ENCODE measurements at regions not wholly inside any gene's neighbourhood (a gene's known extent, or its start where the extent isn't known, plus 50 kb on each side); places are given as distances from the start of the nearest gene placed in this dataset.

DNA sequence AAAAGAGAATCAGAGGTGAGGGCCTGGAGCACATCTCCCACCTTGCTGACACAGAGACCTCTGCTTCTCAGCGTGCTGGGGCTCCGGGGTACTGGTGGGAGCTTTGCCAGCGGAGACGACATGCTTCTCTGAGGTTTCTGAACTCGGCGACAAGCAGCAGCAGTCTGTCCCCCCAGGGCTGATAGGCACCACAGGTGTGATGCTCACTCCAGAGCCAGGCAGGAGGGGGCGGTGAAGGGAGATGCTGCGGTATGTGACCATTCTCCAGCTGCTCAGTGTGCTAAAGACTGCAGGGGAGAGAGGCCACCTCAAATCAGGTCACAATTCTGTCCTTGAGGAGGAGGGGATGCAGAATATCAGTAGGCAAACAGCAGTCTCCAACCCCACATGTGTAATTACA is 219.9 kb downstream of the ALDH8A1 start:
- DNase-seq (ENCODE audit: extremely low spot score), result no peak
- CTCF ChIA-PET, result no interaction called here
- POLR2A ChIA-PET, result no interaction called here
- TF ChIP-seq, protein P1, sequence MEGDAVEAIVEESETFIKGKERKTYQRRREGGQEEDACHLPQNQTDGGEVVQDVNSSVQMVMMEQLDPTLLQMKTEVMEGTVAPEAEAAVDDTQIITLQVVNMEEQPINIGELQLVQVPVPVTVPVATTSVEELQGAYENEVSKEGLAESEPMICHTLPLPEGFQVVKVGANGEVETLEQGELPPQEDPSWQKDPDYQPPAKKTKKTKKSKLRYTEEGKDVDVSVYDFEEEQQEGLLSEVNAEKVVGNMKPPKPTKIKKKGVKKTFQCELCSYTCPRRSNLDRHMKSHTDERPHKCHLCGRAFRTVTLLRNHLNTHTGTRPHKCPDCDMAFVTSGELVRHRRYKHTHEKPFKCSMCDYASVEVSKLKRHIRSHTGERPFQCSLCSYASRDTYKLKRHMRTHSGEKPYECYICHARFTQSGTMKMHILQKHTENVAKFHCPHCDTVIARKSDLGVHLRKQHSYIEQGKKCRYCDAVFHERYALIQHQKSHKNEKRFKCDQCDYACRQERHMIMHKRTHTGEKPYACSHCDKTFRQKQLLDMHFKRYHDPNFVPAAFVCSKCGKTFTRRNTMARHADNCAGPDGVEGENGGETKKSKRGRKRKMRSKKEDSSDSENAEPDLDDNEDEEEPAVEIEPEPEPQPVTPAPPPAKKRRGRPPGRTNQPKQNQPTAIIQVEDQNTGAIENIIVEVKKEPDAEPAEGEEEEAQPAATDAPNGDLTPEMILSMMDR (IDR thresholded peaks at IDR 0.05; ENCODE audit: control extremely low read depth, extremely low read depth, low read depth, missing control alignments), result no peak

DNA sequence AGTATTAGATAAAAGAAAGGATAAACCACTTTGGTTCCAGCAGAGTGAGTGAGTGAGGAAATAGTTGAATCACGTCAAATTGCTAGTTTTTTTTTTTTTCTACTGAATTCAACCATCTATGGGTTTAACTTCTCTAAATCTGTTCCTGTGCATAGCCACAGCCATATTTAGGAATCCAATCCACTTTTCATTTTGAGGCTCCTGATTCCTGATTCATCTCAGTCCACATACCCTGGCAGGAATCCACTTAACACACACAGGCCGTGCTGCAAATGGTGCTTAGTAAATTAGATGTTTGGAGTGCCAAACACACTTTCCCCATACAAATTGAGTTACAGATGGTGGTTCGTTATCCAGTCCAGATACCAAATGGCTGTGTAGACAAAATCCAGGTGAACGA is 220.3 kb downstream of the ALDH8A1 start:
- ChIA-PET POLR2A (no interaction called here), CTCF (no interaction called here)
- DNase-seq (ENCODE audit: extremely low spot score), result no peak
- TF ChIP-seq, protein P1 (IDR thresholded peaks at IDR 0.05; ENCODE audit: control extremely low read depth, extremely low read depth, low read depth, missing control alignments), result no peak

DNA sequence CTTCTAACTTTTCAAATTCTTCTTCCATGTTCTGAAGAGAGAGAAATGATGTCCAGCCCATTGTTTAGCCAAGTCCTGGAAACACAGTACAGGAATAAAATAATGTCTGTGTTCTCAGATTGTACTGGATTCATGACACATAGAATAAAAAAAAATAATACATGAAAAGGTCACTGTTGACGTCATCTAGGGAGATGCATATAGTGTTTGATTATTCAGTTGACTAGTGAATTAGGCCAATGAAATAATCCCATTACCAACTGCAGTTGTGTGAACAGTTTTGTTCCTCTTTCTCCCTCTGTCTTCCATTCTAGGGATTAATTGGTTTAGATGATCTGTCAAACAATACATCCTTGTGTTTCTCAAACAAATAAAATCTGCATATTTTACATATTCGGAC is 222.8 kb downstream of the ALDH8A1 start:
- POLR2A ChIA-PET, result no interaction called here
- TF ChIP-seq, protein P1 (IDR thresholded peaks at IDR 0.05; ENCODE audit: control extremely low read depth, extremely low read depth, low read depth, missing control alignments), result no peak
- CTCF ChIA-PET, result no interaction called here
- no peak for DNase-seq (ENCODE audit: extremely low spot score)

DNA sequence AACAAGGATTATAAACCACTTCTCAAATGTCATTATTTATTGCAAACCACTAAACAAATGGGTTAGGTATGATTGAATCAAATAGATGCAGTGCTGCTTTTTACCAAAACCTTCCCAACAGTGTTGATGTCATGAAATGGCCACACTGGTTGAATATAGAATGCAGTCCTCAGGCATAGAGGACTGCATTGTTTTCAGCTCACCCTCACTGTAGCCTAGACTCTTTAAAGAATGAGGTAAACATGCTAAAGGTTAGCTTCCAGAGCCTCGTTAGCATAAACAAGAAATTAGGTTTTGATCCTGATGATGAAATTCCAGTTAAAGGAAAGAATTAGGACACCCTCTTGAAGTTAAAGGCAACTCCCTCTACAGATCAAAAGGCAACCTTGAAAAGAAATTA is 224.3 kb downstream of the ALDH8A1 start:
- ChIA-PET POLR2A (no interaction called here), CTCF (no interaction called here)
- DNase-seq (ENCODE audit: extremely low spot score), result no peak
- TF ChIP-seq, protein P1 (IDR thresholded peaks at IDR 0.05; ENCODE audit: control extremely low read depth, extremely low read depth, low read depth, missing control alignments), result no peak

DNA sequence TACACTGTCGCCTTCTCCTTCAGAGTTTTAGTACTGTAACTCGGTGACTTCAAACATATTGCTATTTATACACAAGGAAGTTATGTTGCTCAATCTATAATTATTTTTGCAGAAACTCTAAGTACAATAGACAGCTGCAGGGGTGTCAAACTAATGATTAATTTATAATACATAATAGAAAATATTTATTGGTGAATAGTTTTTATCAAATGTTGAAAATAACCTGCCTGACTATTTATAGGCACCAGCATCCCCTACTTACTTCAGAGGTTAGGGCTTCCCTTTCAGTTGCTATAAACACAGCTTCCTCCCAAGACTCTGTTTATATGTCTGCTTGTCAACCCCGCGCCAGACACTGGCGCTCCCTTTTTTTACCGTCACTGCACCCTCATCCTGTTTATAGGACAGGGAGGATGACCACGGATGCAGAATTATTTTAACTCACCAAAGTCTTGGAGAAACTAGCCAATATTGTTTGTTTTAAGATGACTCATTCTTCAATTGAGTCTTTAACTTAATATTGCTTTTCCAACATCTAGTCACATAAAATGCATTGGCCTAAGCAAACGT is 225.0 kb downstream of the ALDH8A1 start:
- DNase-seq (ENCODE audit: extremely low spot score), result no peak
- TF ChIP-seq, protein P1 (IDR thresholded peaks at IDR 0.05; ENCODE audit: control extremely low read depth, extremely low read depth, low read depth, missing control alignments), result no peak
- POLR2A ChIA-PET, result no interaction called here
- CTCF ChIA-PET, result interaction anchor here (1.0 kb wide), 1 partner anchor 19 kb away, joined by 3 read pairs; no protein-coding TSS in a partner anchor

DNA sequence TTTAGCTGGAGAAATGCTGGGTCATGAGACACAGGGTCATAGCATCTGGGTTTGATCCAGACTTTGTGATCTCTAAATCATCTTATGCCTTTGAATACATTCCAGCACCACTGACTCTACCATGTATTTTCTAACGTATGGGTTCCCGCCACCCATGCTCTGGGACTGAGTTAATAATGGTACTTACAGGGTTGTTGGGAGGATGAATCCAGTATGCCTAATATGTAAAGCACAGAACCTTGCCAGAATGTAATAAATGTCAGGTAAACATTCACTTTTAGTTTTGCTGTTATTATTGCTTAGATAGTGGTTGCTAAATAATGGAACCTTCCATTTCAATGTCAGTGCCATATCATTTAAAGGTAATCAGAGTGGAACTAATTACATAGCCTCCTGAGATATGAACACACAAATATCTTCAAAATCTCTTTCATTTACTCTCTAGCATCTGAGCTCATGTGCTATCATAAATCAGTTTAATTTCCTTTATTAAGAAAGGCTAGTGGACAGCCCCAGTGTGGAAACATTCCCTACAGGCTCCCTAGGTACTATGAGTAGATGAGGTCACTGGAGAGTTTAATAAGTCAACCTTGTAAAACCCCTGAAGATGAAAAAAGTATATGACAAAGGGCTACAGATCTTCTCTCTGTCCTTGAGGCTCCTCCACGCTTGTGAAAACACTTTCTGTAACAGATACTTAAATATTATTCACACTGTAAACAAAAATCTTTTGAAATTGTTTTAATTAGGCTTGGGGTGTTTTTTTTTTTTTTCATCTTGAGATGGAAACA is 226.6 kb downstream of the ALDH8A1 start:
- ChIA-PET POLR2A (no interaction called here), CTCF (no interaction called here)
- TF ChIP-seq, protein P1 (IDR thresholded peaks at IDR 0.05; ENCODE audit: control extremely low read depth, extremely low read depth, low read depth, missing control alignments), result no peak
- DNase-seq (ENCODE audit: extremely low spot score), result no peak
